Breast epithelium (tissue), 4 donors: ENCODE measurements at regions not wholly inside any gene's neighbourhood (a gene's known extent, or its start where the extent isn't known, plus 50 kb on each side); places are given as distances from the start of the nearest gene placed in this dataset.

ENCODE experiments used
- DNase-seq, 2 donors: peaks; one replicate each; pipeline ENCODE4 v3.0.0-alpha.2; 2019; ENCODE audit warnings: low spot score in 2 of 2
- H3K27ac ChIP-seq, 2 donors: fragments of 200-600 bp; sonication (generic) in 1 of 2; one replicate each; pipeline ENCODE4 v1.5.1; 2016 to 2019; ENCODE audit warnings: mild to moderate bottlenecking in 1 of 2
- H3K27me3 ChIP-seq, 2 donors: fragments of 200-600 bp; sonication (generic) in 1 of 2; one replicate each; pipeline versions ENCODE4 v1.5.1 to v1.6.0; 2017 to 2019; ENCODE audit warnings: control low read depth in 1 of 2, mild to moderate bottlenecking in 1 of 2
- H3K36me3 ChIP-seq: fragments of 200-600 bp; one replicate; pipeline ENCODE4 v1.5.1; 2019
- H3K4me1 ChIP-seq, 2 donors: fragments of 200-600 bp; sonication (generic); one replicate each; pipeline ENCODE4 v1.5.1; 2016 to 2019; ENCODE audit warnings: control low read depth in 1 of 2
- H3K4me3 ChIP-seq, 3 donors: fragments of 200-600 bp; sonication (generic); 1 replicate in 2 of 3; 2 replicates in 1 of 3; pipeline ENCODE4 v1.5.1; 2016 to 2019; ENCODE audit warnings: mild to moderate bottlenecking in 3 of 3, moderate library complexity in 2 of 3
- H3K9me3 ChIP-seq, 2 donors: fragments of 200-600 bp; sonication (generic) in 1 of 2; one replicate each; pipeline ENCODE4 v1.5.1; 2016 to 2019; ENCODE audit warnings: control low read depth in 1 of 2
- CTCF ChIP-seq, 3 donors: fragments of 450-650 bp; IDR thresholded peaks; one replicate each; pipeline ENCODE4 v1.5.1; 2016 to 2017; ENCODE audit warnings: antibody characterized with exemption in 3 of 3, mild to moderate bottlenecking in 3 of 3, moderate library complexity in 3 of 3
- POLR2A ChIP-seq: fragments of 450-650 bp; IDR thresholded peaks from one replicate; pipeline ENCODE4 v1.6.1; 2016; ENCODE audit warnings: antibody characterized with exemption, mild to moderate bottlenecking, moderate library complexity
- POLR2AphosphoS5 ChIP-seq, 3 donors: sonication (generic); formaldehyde crosslinking; IDR thresholded peaks; one replicate each; pipeline ENCODE4 v1.6.1; 2017; ENCODE audit warnings: antibody characterized with exemption in 3 of 3
- intact Hi-C: fragments of 100-400 bp; cut with DNase I; formaldehyde crosslinking; loops from one replicate; pipeline ENCODE4 v1.15.1; 2023; ENCODE audit warnings: low total_unique reads

DNA sequence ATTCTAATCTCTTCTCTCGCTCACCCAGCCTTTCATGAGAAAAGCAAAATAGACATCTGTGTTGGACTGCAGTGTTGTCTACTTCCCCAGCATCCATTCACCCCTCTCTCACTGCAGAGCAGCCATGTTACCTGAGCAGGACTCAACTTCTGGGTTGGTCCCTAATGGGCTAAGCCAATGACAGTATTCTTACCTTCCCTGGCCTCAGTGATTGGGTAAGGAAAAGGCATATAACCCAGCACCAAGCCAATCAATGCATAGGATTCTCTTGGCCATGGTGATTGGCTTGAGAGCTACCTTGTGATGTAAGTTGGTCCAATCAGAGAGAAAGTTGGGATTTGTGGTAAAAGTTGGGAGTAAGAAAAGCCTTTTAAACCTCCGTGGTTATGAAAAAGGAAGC lies 99.8 kb upstream of the NECTIN1 start:
- DNase-seq = no peak
- Histone ChIP-seq H3K4me3 (no peak overlapping the region), H3K4me1 (no peaks in the 10 kb centered on the region), H3K36me3 (no peaks in the 10 kb centered on the region), H3K9me3 (no peaks in the 10 kb centered on the region), H3K27me3 (no peaks in the 10 kb centered on the region), H3K27ac (no peak overlapping the region)
- TF ChIP-seq POLR2A (no peak), POLR2AphosphoS5 (IDR thresholded peaks at IDR 0.05) (no peak), CTCF (IDR thresholded peaks at IDR 0.05) (no peak)
- intact Hi-C loops = no loop called here

GRCh38 chr11:119828006-119828405 lies 99.0 kb upstream of the NECTIN1 start:
- Histone ChIP-seq H3K4me3 (no peak overlapping the region), H3K9me3 (no peaks in the 10 kb centered on the region), H3K36me3 (no peaks in the 10 kb centered on the region), H3K27me3 (no peaks in the 10 kb centered on the region), H3K4me1 (no peaks in the 10 kb centered on the region), H3K27ac (no peak overlapping the region)
- intact Hi-C loops = no loop called here
- TF ChIP-seq POLR2A (no peak), POLR2AphosphoS5 (IDR thresholded peaks at IDR 0.05) (no peak), CTCF (IDR thresholded peaks at IDR 0.05) (no peak)
- no peak for DNase-seq

GRCh38 chr11:119827113-119827512 lies 98.1 kb upstream of the NECTIN1 start:
- H3K36me3 ChIP-seq = no peaks in the 10 kb centered on the region
- DNase-seq = no peak
- H3K4me1 ChIP-seq = no peaks in the 10 kb centered on the region
- no peak overlapping the region for H3K27ac ChIP-seq
- no peak for TF ChIP-seq POLR2A
- no peak for TF ChIP-seq POLR2AphosphoS5 (IDR thresholded peaks at IDR 0.05)
- TF ChIP-seq CTCF (IDR thresholded peaks at IDR 0.05) = no peak
- no peaks in the 10 kb centered on the region for H3K9me3 ChIP-seq
- no peaks in the 10 kb centered on the region for H3K27me3 ChIP-seq
- no peak overlapping the region for H3K4me3 ChIP-seq
- intact Hi-C loops = no loop called here

DNA sequence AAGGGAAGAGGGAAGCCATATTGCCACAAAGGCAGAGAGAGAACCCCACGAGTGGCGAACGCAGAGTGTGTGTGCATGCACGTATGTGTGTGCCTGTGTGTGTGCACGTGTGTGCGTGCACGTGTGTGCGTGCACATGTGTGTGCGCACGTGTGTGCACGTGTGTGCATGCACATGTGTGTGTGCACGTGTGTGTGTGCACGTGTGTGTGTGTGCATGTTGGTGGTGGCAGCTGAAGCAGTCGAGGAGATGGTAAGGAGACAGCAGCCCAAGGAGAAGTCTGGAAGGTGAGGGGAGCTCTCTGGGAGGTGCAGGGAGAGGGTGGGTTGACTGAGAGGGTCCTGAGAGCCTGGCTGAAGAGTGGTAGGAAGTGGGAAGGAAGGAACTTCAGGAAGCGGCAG lies 94.1 kb upstream of the NECTIN1 start:
- H3K27ac ChIP-seq = no peak overlapping the region
- H3K4me3 ChIP-seq = no peak overlapping the region
- H3K4me1 ChIP-seq = no peaks in the 10 kb centered on the region
- intact Hi-C loops = no loop called here
- no peak for DNase-seq
- no peaks in the 10 kb centered on the region for H3K27me3 ChIP-seq
- H3K36me3 ChIP-seq = no peaks in the 10 kb centered on the region
- H3K9me3 ChIP-seq = no peaks in the 10 kb centered on the region
- TF ChIP-seq CTCF (IDR thresholded peaks at IDR 0.05) = no peak
- no peak for TF ChIP-seq POLR2AphosphoS5 (IDR thresholded peaks at IDR 0.05)
- no peak for TF ChIP-seq POLR2A

DNA sequence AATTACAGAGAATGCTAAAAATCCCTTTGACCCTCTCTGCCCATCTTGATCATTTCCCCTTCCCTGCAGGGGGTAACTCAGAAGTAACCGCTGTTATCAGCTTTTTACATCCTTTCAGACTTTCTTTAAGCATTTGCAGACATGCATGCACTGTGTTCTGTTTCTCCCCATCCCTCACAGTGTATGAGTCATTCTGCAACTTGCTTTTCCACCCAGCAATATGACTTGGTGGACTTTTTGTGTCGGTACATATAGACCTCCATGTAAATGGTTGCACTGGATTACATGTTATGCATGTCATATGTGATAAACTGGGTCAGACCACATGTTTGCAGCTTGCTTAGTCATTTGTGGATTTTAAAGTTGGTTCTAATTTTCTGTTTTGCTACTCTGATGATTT lies 87.7 kb upstream of the NECTIN1 start:
- no peak overlapping the region for H3K4me3 ChIP-seq
- no peaks in the 10 kb centered on the region for H3K36me3 ChIP-seq
- no peaks in the 10 kb centered on the region for H3K9me3 ChIP-seq
- no peaks in the 10 kb centered on the region for H3K27me3 ChIP-seq
- no peaks in the 10 kb centered on the region for H3K4me1 ChIP-seq
- intact Hi-C loops = no loop called here
- no peak overlapping the region for H3K27ac ChIP-seq
- DNase-seq = no peak
- TF ChIP-seq CTCF (IDR thresholded peaks at IDR 0.05) (no peak), POLR2AphosphoS5 (IDR thresholded peaks at IDR 0.05) (no peak), POLR2A (no peak)
